K562 (cell line): ENCODE measurements at regions not wholly inside any gene's neighbourhood (a gene's known extent, or its start where the extent isn't known, plus 50 kb on each side); places are given as distances from the start of the nearest gene placed in this dataset.

Experiments
- ATAC-seq: fragments of 200-7000 bp; cut with Tn5 transposase; 3 replicates; pipeline ENCODE4 v1.9.1; 2020; ENCODE audit warnings: moderate library complexity
- BruUV-seq: library from RNA; stranded (reverse); fragments of 400-500 nt; replicated peaks from 2 replicates; lab custom pipeline; 2021; lab: Mats Ljungman, UMichigan
- CTCF ChIA-PET: fragments of 300-600 bp; formaldehyde crosslinking; extraction: SDS; loops from one replicate; lab custom pipeline; 2021; ENCODE audit warnings: low intra/inter-chr PET ratio; lab: Yijun Ruan, JAX
- POLR2A ChIA-PET: fragments of 300-600, 350-650 bp; sonication (Branson Sonifier 250); formaldehyde crosslinking; extraction: SDS; loops from one replicate; lab custom pipeline; 2021; ENCODE audit warnings: antibody characterized with exemption, inconsistent platforms; lab: Yijun Ruan, JAX
- DNase-seq, 4 experiments: peaks; one replicate each; pipeline versions ENCODE4 v3.0.0 to v3.0.0-alpha.2; 2011 to 2018; ENCODE audit warnings: low spot score in 3 of 4, mixed read lengths in 3 of 4; ENCODE audit errors: extremely low read depth in 1 of 4
- FAIRE-seq: peaks from 2 replicates; lab custom pipeline; 2011; peaks lifted over from hg19 to GRCh38; lab: Jason Lieb, UNC
- H2AFZ ChIP-seq: 2 replicates; pipeline ENCODE4 v1.6.0; 2011; ENCODE audit warnings: low read depth, low read length, control low read depth, inconsistent platforms
- H3K27ac ChIP-seq: fragments of 200-600 bp; 3 replicates; pipeline ENCODE4 v1.8.0; 2011; ENCODE audit warnings: low read depth, mild to moderate bottlenecking, control low read depth, inconsistent platforms, low read length, moderate library complexity, mixed read lengths; ENCODE audit errors: extremely low read depth
- H3K27me3 ChIP-seq, 2 experiments: fragments of 300-600 bp in 1 of 2; 2 replicates in 1 of 2; 3 replicates in 1 of 2; pipeline versions ENCODE4 v1.6.0 to v1.8.0; 2011; ENCODE audit warnings: inconsistent platforms in 2 of 2, low read length in 2 of 2, mild to moderate bottlenecking in 1 of 2, mixed read lengths in 1 of 2, moderate library complexity in 1 of 2; ENCODE audit not compliant: control insufficient read depth in 2 of 2, insufficient read depth in 2 of 2
- H3K36me3 ChIP-seq: fragments of 300-600 bp; 3 replicates; pipeline ENCODE4 v1.8.0; 2011; ENCODE audit warnings: mild to moderate bottlenecking, low read length, inconsistent platforms; ENCODE audit not compliant: control insufficient read depth, insufficient read depth
- H3K4me1 ChIP-seq, 2 experiments: fragments of 200-600 bp in 1 of 2; replicated peaks in 1 of 2; 2 replicates in 1 of 2; 3 replicates in 1 of 2; pipeline versions ENCODE4 v1.5.1 to v1.8.0; 2011; ENCODE audit warnings: inconsistent platforms in 2 of 2, low read length in 2 of 2, mild to moderate bottlenecking in 1 of 2, mixed read lengths in 1 of 2, moderate library complexity in 1 of 2; ENCODE audit not compliant: control insufficient read depth in 2 of 2, insufficient read depth in 2 of 2
- H3K4me2 ChIP-seq: 2 replicates; pipeline ENCODE4 v1.6.1; 2011; ENCODE audit warnings: low read length, control low read depth, inconsistent platforms, mixed read lengths; ENCODE audit not compliant: insufficient read depth
- H3K4me3 ChIP-seq: fragments of 200-600 bp; sonication (generic), shearing (Covaris generic); 2 replicates; pipeline ENCODE4 v1.5.1; 2016; ENCODE audit warnings: control low read depth, inconsistent platforms
- H3K79me2 ChIP-seq: fragments of 200-600 bp; 3 replicates; pipeline ENCODE4 v1.8.0; 2011; ENCODE audit warnings: low read length, inconsistent platforms; ENCODE audit not compliant: control insufficient read depth, insufficient read depth
- H3K9ac ChIP-seq, 2 experiments: 2 replicates each; pipeline versions ENCODE4 v1.6.0 to v1.6.1; 2011; ENCODE audit warnings: low read depth in 2 of 2, low read length in 2 of 2, control low read depth in 1 of 2, inconsistent platforms in 1 of 2, mild to moderate bottlenecking in 1 of 2, mixed read lengths in 1 of 2; ENCODE audit not compliant: insufficient read depth in 1 of 2
- H3K9me1 ChIP-seq: one replicate; pipeline ENCODE4 v1.6.0; 2011; ENCODE audit warnings: inconsistent platforms, mild to moderate bottlenecking, low read length, moderate library complexity; ENCODE audit not compliant: control insufficient read depth, insufficient read depth
- H3K9me3 ChIP-seq: replicated peaks from 2 replicates; pipeline ENCODE4 v1.5.1; 2011; ENCODE audit warnings: low read depth, low read length, inconsistent platforms; ENCODE audit not compliant: control insufficient read depth, insufficient read depth
- H4K20me1 ChIP-seq: replicated peaks from 2 replicates; pipeline ENCODE4 v1.6.1; 2011; ENCODE audit warnings: low read length, inconsistent platforms, mixed read lengths; ENCODE audit not compliant: control insufficient read depth, insufficient read depth
- CBX8 ChIP-seq: fragments of 200-600 bp; sonication (generic); IDR thresholded peaks from 2 replicates; pipeline ENCODE4 v1.6.1; 2012; ENCODE audit warnings: borderline replicate concordance, mixed run types, low read depth, mild to moderate bottlenecking, moderate library complexity, mixed read lengths, low read length, control low read depth, inconsistent platforms; ENCODE audit not compliant: poor library complexity, severe bottlenecking; ENCODE audit errors: extremely low read depth
- DNMT1 ChIP-seq: fragments of 450-650 bp; IDR thresholded peaks from 2 replicates; pipeline ENCODE4 v1.6.1; 2016; ENCODE audit warnings: antibody characterized with exemption, mild to moderate bottlenecking
- GATAD2B ChIP-seq: fragments of 450-650 bp; IDR thresholded peaks from 2 replicates; pipeline ENCODE4 v1.6.1; 2017; ENCODE audit warnings: mild to moderate bottlenecking, borderline replicate concordance
- SAFB2 ChIP-seq: fragments of 200-400 bp; formaldehyde crosslinking; IDR thresholded peaks from 2 replicates; pipeline ENCODE4 v1.6.1; 2018; ENCODE audit warnings: borderline replicate concordance, low read length, low read depth, moderate library complexity; ENCODE audit not compliant: severe bottlenecking
- TBL1XR1 ChIP-seq, 2 experiments: IDR thresholded peaks; 2 replicates each; pipeline ENCODE4 v1.6.1; 2012; ENCODE audit warnings: improper control_type of control experiment in 2 of 2, low read length in 2 of 2, mild to moderate bottlenecking in 1 of 2
- U2AF1 ChIP-seq: fragments of 200-400 bp; formaldehyde crosslinking; optimal IDR thresholded peaks from 2 replicates; pipeline ENCODE3; 2017; ENCODE audit warnings: mild to moderate bottlenecking, low read depth, low read length, moderate library complexity
- in situ Hi-C: fragments of 300-500 bp; cut with MboI; formaldehyde crosslinking; loops from 4 replicates; pipeline ENCODE4 v1.15.0; 2018; ENCODE audit warnings: inconsistent platforms, mixed read lengths
- intact Hi-C: fragments of 100-400 bp; cut with micrococcal nuclease; formaldehyde crosslinking; loops from 2 replicates; pipeline ENCODE4 v1.14.2; 2022
- TF ChIP-seq, protein P1 (sequence below): sonication (generic); formaldehyde crosslinking; IDR thresholded peaks from 2 replicates; pipeline ENCODE4 v1.8.0; 2022; ENCODE audit warnings: missing genetic modification reagents, mild to moderate bottlenecking, borderline replicate concordance
- TF ChIP-seq, protein P2 (sequence below): IDR thresholded peaks from 3 replicates; pipeline ENCODE4 v1.6.1; 2011; ENCODE audit warnings: borderline replicate concordance, mild to moderate bottlenecking; ENCODE audit not compliant: insufficient read length, insufficient read depth

DNA sequence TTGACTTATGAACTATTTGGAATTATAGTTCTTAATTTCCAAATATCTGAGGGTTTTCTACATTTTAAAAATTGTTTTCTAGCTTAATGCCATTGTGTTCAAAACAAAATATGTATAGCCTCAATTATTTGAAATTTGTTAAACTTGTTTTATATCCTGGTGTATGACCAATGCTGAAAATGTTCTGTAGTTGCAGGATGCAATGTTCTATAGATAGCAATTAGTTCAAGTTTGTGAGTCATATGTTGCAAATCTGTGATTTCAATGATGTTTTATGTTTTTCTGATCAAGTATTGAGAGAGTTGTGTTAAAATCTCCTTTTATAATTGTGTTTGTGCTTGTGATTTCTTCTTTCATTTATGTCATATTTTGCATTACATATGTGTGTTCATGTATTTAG is 517.5 kb downstream of the ADGRL2 start:
- Histone ChIP-seq H3K9me3 (no peaks in the 10 kb centered on the region), H3K4me2 (no peak overlapping the region), H3K4me1 (no peaks in the 10 kb centered on the region), H4K20me1 (no peaks in the 10 kb centered on the region), H3K27ac (no peak overlapping the region), H3K9ac (no peak overlapping the region), H3K79me2 (no peaks in the 10 kb centered on the region), H3K27me3 (no peaks in the 10 kb centered on the region), H3K36me3 (no peaks in the 10 kb centered on the region), H3K4me3 (no peak overlapping the region), H2AFZ (no peak overlapping the region), H3K9me1 (no peaks in the 10 kb centered on the region)
- intact Hi-C loops: no loop called here
- POLR2A ChIA-PET: no interaction called here
- in situ Hi-C loops: no loop called here
- no peak for FAIRE-seq
- DNase-seq: no peak
- no TSS peak for BruUV-seq
- CTCF ChIA-PET: no interaction called here
- TF ChIP-seq U2AF1: no peak
- TF ChIP-seq GATAD2B: no peak
- TF ChIP-seq TBL1XR1 (IDR thresholded peaks at IDR 0.05; ENCODE audit: low read length in 2 of 2): no peak
- TF ChIP-seq CBX8: no peak
- TF ChIP-seq, protein P1, sequence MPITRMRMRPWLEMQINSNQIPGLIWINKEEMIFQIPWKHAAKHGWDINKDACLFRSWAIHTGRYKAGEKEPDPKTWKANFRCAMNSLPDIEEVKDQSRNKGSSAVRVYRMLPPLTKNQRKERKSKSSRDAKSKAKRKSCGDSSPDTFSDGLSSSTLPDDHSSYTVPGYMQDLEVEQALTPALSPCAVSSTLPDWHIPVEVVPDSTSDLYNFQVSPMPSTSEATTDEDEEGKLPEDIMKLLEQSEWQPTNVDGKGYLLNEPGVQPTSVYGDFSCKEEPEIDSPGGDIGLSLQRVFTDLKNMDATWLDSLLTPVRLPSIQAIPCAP (CRISPR knock-in tag): no peak
- TF ChIP-seq, protein P2, sequence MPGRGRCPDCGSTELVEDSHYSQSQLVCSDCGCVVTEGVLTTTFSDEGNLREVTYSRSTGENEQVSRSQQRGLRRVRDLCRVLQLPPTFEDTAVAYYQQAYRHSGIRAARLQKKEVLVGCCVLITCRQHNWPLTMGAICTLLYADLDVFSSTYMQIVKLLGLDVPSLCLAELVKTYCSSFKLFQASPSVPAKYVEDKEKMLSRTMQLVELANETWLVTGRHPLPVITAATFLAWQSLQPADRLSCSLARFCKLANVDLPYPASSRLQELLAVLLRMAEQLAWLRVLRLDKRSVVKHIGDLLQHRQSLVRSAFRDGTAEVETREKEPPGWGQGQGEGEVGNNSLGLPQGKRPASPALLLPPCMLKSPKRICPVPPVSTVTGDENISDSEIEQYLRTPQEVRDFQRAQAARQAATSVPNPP: no peak
- no peak for TF ChIP-seq DNMT1
- TF ChIP-seq SAFB2: no peak
- ATAC-seq: no peak
